SU-DHL-6 (cell line): ENCODE measurements at regions not wholly inside any gene's neighbourhood (a gene's known extent, or its start where the extent isn't known, plus 50 kb on each side); places are given as distances from the start of the nearest gene placed in this dataset.

Experiments used
- H2AFZ ChIP-seq: fragments of 200-600 bp; sonication (generic); 2 replicates; pipeline ENCODE4 v1.6.1; 2014; ENCODE audit warnings: low read depth, mild to moderate bottlenecking, moderate library complexity, mixed read lengths, antibody characterized with exemption, low read length; ENCODE audit not compliant: severe bottlenecking
- H3F3A ChIP-seq: fragments of 200-600 bp; shearing (Covaris generic); 2 replicates; pipeline ENCODE4 v1.6.0; 2016; ENCODE audit warnings: antibody characterized with exemption, mild to moderate bottlenecking; ENCODE audit not compliant: insufficient read depth
- H3K27ac ChIP-seq: fragments of 200-600 bp; sonication (generic); 2 replicates; pipeline ENCODE4 v1.5.1; 2016; ENCODE audit warnings: low read depth, mild to moderate bottlenecking, low read length, moderate library complexity, mixed read lengths
- H3K27me3 ChIP-seq: fragments of 200-600 bp; sonication (generic), shearing (Covaris generic); 2 replicates; pipeline ENCODE4 v1.6.0; 2014; ENCODE audit warnings: mild to moderate bottlenecking, low read length
- H3K36me3 ChIP-seq: fragments of 200-600 bp; sonication (generic); 2 replicates; pipeline ENCODE4 v1.6.1; 2014; ENCODE audit warnings: mild to moderate bottlenecking, low read length, mixed read lengths
- H3K4me2 ChIP-seq: fragments of 300-600, 200-600 bp; shearing (Covaris generic), sonication (generic); 2 replicates; pipeline ENCODE4 v1.6.0; 2014; ENCODE audit warnings: low read length, low read depth, mild to moderate bottlenecking; ENCODE audit not compliant: poor library complexity, severe bottlenecking
- H3K4me3 ChIP-seq: fragments of 200-600 bp; sonication (generic); 2 replicates; pipeline ENCODE4 v1.5.1; 2014; ENCODE audit warnings: antibody characterized with exemption, low read length, mild to moderate bottlenecking, mixed read lengths; ENCODE audit not compliant: insufficient read depth, poor library complexity, severe bottlenecking
- H3K79me2 ChIP-seq: fragments of 200-600 bp; sonication (generic); 2 replicates; pipeline ENCODE4 v1.6.1; 2014; ENCODE audit warnings: mild to moderate bottlenecking, low read length, moderate library complexity; ENCODE audit not compliant: insufficient read depth
- H3K9ac ChIP-seq: fragments of 200-600 bp; sonication (generic); 2 replicates; pipeline ENCODE4 v1.7.0; 2014; ENCODE audit warnings: mild to moderate bottlenecking, low read length
- H3K9me2 ChIP-seq: fragments of 200-600 bp; sonication (generic); replicated peaks from 2 replicates; pipeline ENCODE4 v1.6.1; 2014; ENCODE audit warnings: low read length; ENCODE audit not compliant: insufficient read depth
- H3K9me3 ChIP-seq: fragments of 200-600 bp; sonication (generic); 2 replicates; pipeline ENCODE4 v1.6.1; 2014; ENCODE audit warnings: low read length, mixed read lengths; ENCODE audit not compliant: insufficient read depth
- H4K20me1 ChIP-seq: fragments of 200-600 bp; sonication (generic); 2 replicates; pipeline ENCODE4 v1.6.1; 2014; ENCODE audit warnings: low read depth, mild to moderate bottlenecking, antibody characterized with exemption, low read length, moderate library complexity, mixed read lengths
- CTCF ChIP-seq: fragments of 200-600 bp; sonication (generic); IDR thresholded peaks from one replicate; pipeline ENCODE4 v1.5.1; 2017; ENCODE audit warnings: antibody characterized with exemption, mild to moderate bottlenecking, low read length, moderate library complexity; ENCODE audit not compliant: insufficient read depth, poor library complexity, severe bottlenecking
- EZH2phosphoT487 ChIP-seq: fragments of 200-600 bp; sonication (generic), shearing (Covaris generic); conservative IDR thresholded peaks from 2 replicates; pipeline ENCODE4 v1.6.1; 2018; ENCODE audit warnings: mild to moderate bottlenecking, antibody characterized with exemption, low read length, moderate library complexity, mixed read lengths

- Histone ChIP-seq H3K4me2 (no peak overlapping the region), H3K27me3 (no peaks in the 10 kb centered on the region), H2AFZ (no peak overlapping the region)
Observed at GRCh38 chr15:96406291-96406690, 75.8 kb downstream of the NR2F2 start.

GRCh38 chr15:96406701-96407100, 76.2 kb downstream of the NR2F2 start:
- no peak overlapping the region for H3K4me3 ChIP-seq
- no peak overlapping the region for H3K4me2 ChIP-seq
- no peak overlapping the region for H3K9ac ChIP-seq
- H2AFZ ChIP-seq = no peak overlapping the region
- H3K79me2 ChIP-seq = no peaks in the 10 kb centered on the region
- no peaks in the 10 kb centered on the region for H4K20me1 ChIP-seq
- H3K27me3 ChIP-seq = no peaks in the 10 kb centered on the region
- H3K27ac ChIP-seq = no peak overlapping the region
- no peaks in the 10 kb centered on the region for H3K9me3 ChIP-seq
- TF ChIP-seq CTCF (no peak), EZH2phosphoT487 (no peak)
- no peaks in the 10 kb centered on the region for H3K36me3 ChIP-seq
- H3K9me2 ChIP-seq = no peaks in the 10 kb centered on the region
- no peaks in the 10 kb centered on the region for H3F3A ChIP-seq

More at GRCh38 chr15:96406291-96406690, 75.8 kb downstream of the NR2F2 start:
- Histone ChIP-seq H3K4me3 (no peak overlapping the region), H3K79me2 (no peaks in the 10 kb centered on the region), H3K27ac (no peak overlapping the region), H4K20me1 (no peaks in the 10 kb centered on the region), H3F3A (no peaks in the 10 kb centered on the region), H3K9ac (no peak overlapping the region), H3K36me3 (no peaks in the 10 kb centered on the region), H3K9me3 (no peaks in the 10 kb centered on the region), H3K9me2 (no peaks in the 10 kb centered on the region)
- TF ChIP-seq EZH2phosphoT487 (no peak), CTCF (no peak)

GRCh38 chr15:96407482-96407881, 77.0 kb downstream of the NR2F2 start:
- H3K9me3 ChIP-seq = no peaks in the 10 kb centered on the region
- H3K9me2 ChIP-seq = no peaks in the 10 kb centered on the region
- no peak overlapping the region for H2AFZ ChIP-seq
- no peaks in the 10 kb centered on the region for H3F3A ChIP-seq
- H4K20me1 ChIP-seq = no peaks in the 10 kb centered on the region
- H3K4me2 ChIP-seq = no peak overlapping the region
- no peak overlapping the region for H3K27ac ChIP-seq
- H3K9ac ChIP-seq = no peak overlapping the region
- H3K79me2 ChIP-seq = no peaks in the 10 kb centered on the region
- no peak overlapping the region for H3K4me3 ChIP-seq
- no peaks in the 10 kb centered on the region for H3K36me3 ChIP-seq
- no peaks in the 10 kb centered on the region for H3K27me3 ChIP-seq
- TF ChIP-seq EZH2phosphoT487 (no peak), CTCF (no peak)
